ENCODE measurements at regions not wholly inside any gene's neighbourhood (a gene's known extent, or its start where the extent isn't known, plus 50 kb on each side); places are given as distances from the start of the nearest gene placed in this dataset.

DNA sequence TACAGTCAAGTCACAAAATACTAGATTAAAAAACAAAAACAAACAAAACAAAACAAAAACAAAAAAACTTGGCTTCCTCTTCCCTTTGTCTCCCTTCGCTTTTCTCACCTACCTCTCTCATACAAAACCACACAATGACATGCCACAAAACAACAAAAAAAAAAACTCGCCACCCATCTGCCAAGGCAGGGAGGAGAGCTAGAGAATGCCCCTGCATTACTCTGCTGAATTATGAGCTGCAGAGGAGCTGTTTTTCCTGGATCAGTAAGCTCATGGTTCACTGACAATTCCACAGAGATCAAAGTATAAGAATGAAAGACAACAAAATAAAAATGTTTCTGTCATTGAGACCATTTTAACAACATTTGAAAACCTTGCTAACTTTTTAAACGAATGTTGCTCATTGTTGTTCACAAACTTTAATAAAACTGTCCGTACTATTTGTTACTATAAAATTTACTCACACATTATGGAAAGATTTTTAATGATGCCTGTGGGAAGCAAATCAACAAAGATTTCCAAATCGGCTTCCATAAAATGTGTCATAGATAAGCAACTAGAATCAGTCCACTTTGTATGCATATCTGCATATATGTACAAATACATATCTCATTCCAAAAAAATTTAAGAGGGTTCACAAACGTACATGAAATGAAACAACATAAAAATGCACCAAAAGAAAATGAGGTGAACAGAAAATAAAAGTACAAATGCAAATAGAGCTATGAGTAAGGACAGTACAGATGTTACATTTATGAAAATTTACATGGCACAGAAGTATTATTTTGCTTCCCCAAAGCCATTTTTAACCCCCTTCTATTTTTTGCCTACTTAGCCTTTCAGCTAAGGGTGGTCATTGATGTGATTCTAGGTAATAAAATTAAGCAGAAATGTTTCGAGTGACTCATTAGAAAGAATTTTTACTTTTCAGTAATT, 252.4 kb upstream of the FAT4 start:
- DNase-seq (ENCODE audit: low read depth) = no peak

- no peak for DNase-seq (ENCODE audit: low read depth)
Measured at GRCh38 chr4:125060376-125060775, 254.4 kb upstream of the FAT4 start.

GRCh38 chr4:125049711-125050110, 265.0 kb upstream of the FAT4 start:
- no peak for DNase-seq (ENCODE audit: low read depth)

DNA sequence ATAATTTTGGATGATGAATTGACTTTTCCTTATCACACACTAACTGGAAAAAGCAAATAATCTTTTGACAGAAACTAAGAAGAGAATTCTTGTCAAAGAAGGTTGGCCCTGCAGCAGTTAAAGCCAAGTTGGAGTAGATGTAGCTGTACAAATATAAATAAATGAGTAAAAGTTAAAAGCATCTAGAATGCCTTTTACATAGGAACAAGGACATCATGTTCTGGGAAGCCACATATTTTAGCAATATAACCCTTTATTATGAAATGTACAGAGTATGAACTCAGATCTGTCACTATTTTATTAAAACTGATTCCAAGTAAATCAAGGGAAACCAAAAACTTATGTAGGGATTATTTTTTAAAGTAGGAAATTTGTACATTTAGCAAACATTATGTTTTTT, 269.4 kb upstream of the FAT4 start:
- no peak for DNase-seq (ENCODE audit: low read depth)

- no peak for DNase-seq (ENCODE audit: low read depth)
Measured at GRCh38 chr4:125044886-125045285, 269.9 kb upstream of the FAT4 start.

DNA sequence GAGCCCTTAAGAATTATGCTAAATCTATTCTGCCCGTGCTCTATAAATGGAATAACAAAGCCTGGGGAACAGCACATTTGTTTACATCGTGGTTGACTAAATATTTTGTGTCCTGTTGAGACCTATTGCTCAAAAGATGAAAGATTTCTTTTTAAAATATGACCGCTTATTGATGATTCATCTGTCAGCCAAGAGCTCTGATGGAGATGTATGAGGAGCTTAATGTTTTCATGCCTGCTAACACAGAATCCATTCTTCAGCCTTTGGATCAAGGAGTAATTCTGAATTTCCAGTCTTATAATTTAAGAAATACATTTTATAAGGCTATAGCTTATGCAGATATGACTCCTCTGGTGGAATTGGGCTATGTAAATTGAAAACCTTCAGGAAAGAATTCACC, 271.3 kb upstream of the FAT4 start:
- DNase-seq (ENCODE audit: low read depth) = no peak

DNA sequence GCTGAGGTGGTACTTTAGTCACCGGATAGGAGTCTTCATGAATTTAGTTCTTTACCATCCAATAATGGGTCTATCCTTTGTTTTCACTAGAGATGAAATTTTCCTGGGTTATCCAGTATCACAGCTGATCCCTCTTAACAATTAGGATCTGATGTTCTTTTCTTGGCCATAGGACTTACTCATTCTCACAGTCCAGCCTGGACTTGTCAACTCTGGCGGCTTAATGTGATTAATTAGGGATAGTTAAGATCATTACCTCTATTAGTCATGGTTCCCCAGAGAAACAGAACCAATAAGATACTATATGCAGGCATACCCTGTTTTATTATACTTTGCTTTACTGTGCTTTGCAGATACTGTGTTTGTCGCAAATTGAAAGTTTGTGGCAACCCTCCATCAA, 272.7 kb upstream of the FAT4 start:
- no peak for DNase-seq (ENCODE audit: low read depth)

DNA sequence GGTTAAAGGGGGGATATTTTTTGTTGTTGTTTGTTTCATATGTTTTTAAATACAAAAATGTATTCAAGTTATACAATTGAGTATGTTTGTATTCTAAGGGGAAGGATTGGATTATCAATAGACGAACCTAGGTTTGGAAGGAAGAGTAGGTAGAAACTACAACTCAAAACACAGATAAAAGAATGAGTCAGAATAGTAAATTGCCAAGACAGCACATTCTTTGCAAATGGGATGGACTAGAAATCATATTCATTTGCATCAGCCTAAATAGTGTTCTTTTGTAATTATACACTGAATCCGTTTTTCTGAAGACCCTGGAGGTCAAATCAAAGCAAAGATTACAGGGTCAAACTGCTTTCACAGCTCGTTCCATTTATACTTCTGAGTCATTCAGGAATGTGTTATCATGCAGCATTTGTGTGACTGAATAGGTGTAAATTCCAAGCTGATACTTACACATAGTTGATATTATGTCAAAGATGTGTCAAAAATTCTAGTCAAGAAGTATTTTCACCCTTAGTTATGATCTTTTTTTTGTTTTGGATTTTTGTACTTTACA, 273.3 kb upstream of the FAT4 start:
- DNase-seq (ENCODE audit: low read depth) = no peak

GRCh38 chr4:125039550-125039949, 275.2 kb upstream of the FAT4 start:
- DNase-seq (ENCODE audit: low read depth) = no peak

DNA sequence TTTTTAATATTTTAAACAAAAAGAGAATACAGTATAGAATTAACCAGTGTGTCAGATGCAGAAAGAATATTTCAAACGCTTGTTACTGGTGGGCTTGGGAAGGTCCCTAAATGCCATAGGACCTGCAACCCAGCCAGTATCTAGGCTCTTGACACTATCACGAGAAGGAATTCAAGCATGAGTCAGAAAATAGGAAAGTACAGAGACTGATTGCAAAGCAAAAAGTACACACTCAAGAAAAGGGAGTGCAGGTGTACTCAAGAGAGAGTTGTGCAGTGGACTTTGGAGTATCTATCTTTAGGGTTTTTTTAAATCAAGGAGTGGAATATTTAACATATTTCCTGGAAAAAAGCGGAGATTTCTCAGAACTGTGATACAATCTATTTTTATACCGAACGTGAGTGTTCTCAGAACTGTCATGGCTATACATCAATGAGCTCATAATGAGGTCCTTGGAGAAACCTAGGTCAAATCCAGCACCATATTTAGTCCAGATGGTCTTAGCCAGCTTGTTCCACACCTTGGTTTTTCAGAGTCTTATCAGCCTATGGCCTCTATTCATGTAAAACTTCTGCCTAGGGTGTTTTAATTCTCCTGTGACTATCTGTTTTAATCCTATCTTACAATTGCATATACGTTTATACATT, 291.8 kb upstream of the FAT4 start:
- no peak for DNase-seq (ENCODE audit: low read depth)

DNA sequence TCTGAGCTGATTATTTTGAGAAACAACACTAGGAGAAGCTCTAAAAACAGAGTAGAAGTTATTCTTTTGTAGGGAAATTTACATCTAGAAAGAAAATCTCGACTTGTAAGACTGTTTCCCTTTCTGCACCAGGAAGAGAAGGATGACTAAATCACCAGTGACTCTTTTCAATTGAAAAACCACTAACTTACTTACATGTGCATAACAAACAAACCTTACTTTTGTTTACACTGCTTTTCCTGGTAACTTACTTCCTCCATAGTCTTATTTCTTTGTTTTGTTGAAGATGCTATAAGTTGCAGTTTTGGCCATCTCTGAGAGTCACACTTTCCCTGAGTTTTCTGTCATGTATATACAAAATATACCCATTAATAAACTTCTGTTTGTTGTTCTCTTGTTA, 293.6 kb upstream of the FAT4 start:
- DNase-seq (ENCODE audit: low read depth) = no peak

DNA sequence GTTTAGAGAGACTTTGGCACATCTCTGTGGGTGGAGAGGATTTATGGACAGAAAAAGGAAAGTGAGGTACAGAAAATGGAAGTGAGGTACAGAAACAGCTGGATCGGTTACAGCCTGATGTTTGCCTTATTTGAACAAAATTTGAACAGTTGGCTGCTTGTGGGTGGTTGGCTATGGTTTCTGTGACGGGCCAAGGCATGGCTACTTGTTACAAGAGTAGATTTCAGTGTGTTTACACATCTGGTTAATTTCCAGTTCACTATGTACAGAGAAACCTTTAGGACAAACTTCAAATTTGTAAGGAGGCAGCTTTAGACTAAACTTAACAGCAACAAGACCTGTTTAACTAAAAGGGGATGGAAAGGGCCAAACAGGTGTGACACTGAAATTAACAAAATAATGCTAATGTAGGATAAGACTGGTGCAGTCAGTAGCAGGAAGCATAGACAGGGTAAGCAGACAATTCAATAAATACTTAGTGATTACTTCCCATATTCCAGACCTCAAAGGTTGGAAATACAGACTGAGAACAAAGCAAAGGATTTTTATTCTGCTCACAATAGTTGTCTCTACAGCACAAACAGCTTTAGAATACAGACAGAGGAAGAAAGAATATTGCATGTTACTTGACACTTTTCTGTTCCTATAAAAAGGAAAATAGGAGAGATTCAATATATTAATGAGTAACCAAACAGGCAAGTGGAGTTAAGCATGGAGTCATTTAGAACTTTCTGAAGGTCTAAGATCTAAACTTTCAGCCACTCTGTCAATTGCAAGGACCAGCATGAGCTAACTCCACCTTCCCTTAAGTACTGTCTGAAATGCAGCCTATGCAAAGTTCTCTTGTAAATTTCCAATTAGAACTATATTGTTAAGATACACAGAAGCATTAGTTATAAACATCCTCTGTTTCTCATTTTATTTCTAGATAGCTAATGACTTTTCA, 294.4 kb upstream of the FAT4 start:
- no peak for DNase-seq (ENCODE audit: low read depth)

GRCh38 chr4:125016892-125017299, 297.9 kb upstream of the FAT4 start:
- DNase-seq (ENCODE audit: low read depth) = no peak

GRCh38 chr4:125013891-125014290, 300.9 kb upstream of the FAT4 start:
- DNase-seq (ENCODE audit: low read depth) = no peak

- DNase-seq (ENCODE audit: low read depth) = no peak
Measured at GRCh38 chr4:125011646-125012045, 299.1 kb upstream of the ANKRD50 start.

DNA sequence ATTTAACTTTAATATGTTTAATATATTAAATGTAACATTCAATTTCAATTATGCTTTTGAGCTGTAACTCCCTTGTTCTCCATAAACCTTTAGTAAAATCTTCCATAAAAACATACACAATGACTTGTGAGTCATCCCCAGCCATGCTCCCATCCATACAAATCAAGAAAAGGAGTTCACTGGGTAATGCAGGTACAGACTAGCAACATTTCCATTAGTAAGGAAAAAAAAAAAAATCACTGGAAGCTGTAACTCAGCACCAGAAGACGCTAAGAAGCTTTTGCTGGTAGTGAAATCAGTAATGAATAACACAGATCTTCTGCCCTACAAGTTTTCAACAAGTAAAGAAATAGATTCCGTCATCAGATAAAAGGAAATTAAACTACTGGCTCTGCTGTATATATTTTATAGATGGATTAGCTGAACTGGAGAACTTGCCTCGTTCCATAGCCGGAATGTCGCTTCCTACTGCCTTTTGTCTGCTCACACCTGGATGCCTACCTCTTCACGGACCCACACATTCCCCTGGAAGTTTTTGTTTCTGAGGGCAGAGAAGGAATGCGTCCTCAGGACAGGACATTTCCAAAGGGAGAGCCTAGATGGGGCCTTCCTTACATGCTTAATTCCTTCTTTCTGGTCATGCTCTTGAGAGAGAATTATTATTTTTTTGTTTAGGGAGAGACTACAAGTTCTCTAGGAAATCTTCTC, 298.4 kb upstream of the ANKRD50 start:
- no peak for DNase-seq (ENCODE audit: low read depth)

DNA sequence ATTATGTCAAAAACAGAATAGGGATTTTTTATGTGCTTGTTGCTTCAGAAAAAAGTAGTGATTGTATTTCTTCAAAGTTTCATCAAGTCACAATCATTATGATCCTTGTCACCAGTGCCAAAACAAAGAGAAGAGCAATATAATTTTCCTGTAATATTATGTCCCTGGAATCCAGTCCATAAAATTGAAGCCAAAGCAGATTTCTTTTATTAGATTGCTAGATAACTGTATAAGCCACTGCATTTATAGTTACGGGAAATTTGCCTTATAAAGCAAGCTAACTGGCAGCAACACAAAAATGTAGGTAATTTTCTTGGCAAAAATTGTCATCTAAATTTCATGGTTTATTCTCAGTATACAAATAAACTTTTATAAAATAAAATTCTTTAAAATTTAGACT, 296.1 kb upstream of the ANKRD50 start:
- no peak for DNase-seq (ENCODE audit: low read depth)

DNA sequence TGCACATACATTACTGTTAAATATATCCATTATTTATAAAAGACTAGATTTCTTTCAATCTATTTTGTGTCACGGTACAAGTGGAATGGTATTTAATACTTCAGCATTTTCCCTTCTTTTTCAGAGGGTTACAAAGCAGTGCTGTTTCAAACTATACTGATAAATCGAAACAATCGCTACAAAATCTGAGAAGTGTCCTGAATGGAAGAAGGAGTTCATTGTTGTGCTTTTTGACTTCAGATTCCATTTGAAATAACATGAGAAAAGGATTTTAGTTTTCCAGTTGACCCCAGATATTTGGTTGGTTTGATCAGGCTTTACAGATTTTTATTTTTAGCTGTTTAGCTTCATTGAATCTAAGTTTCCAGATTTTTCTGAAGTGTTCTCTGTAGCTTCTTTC, 292.1 kb upstream of the ANKRD50 start:
- no peak for DNase-seq (ENCODE audit: low read depth)

DNA sequence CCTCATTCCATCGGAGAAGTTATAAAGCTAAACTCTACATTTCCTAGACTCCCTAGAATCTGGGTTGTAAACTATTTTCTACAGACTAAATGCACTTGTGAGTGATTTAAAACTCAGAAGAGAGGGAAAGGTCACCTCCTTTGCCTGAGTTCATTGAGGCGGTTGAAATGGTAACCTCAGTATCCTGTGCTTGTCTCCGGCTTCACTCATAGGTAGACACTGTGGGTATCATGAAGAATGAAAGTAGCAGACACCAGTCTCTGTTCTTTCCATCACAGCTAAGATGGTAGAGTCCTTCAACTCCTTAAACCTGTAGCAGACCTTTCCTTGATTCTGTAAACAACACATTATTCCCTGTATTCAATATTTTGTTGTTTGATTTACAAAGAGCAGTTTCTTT, 291.3 kb upstream of the ANKRD50 start:
- DNase-seq (ENCODE audit: low read depth) = no peak

DNA sequence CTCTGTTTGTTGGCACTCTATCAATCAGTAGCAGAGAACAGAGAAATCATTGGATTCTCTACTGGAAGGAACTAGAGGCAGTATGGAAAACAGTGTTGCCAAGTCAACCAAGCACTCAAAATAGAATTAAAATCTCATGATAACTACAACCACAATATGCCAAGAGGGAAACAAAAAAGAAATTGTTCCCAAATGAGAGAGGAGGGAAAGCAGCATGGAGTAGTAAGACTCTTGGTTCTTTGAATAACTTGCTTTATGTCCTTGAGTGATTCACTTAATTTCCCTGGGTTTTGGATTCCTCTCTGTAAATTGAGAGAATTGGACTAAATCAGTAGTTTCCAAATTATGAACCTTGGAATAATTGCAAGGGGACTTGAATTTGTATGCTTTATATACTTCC, 285.5 kb upstream of the ANKRD50 start:
- no peak for DNase-seq (ENCODE audit: low read depth)

DNA sequence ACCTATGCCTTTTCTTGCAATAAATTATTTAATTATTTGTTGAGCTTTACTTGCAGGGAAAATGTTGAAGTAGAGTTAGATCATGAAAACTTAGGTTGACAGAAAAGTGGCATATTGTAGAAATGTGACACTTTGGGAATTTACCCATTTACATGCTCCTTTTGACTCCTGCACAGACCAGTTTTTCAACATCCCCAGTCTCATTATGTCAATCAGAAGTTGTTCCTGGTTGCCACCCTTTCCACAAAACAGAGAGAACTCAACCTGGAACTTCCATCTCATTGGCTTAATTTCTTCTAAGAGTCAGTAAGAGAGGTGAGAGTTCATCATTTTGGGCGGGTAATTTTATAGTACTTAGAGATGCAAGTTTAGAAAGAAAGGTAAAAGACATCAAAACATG, 284.6 kb upstream of the ANKRD50 start:
- DNase-seq (ENCODE audit: low read depth) = no peak

Measured in Daoy (cell line).